ENCODE measurements at regions not wholly inside any gene's neighbourhood (a gene's known extent, or its start where the extent isn't known, plus 50 kb on each side); places are given as distances from the start of the nearest gene placed in this dataset.

DNA sequence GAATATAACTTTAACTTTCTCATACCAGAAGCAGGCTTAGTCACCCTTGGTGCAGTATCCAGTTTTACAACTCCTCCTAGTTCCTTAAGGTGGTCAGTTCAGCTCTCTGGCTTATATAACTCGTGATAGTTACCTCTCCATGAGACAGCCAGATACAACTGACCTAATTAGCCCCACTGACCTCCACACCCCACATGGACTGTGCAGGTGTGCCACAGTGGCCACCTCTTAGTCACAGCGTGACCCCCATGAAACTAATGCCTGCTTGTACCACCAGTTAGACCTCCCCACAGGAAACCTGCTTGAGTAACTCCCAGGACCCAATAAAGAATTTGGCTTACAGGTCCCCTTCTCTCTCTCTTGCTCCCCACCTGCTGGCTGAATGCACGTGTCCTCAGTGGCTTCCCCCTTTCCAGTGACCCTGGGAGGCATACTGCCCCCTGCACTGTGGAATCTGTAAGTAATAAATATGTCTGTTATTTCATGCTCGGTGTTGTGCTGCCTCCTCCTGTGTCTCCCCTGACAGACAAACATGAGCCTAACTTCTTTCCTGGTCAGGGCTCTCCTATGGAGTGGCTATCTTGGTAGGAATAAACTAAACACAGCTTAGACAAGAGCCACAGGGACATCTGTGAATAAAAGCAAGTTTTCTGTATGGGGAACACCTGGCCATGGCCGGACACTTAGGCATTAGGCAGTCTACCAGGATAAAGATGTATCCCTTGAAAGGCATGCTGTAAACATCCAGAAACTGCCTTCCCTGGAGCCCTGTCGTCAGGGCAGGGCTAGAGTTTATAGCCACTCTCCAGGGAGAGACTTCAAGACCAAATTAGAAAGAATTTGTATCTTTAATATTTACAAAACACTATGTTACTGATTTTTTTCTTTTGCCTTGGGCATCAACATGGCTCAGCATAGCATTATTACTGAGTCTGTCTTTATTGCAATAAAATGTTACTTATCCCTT lies 209.7 kb upstream of the BOD1L1 start:
- TF ChIP-seq RFX5 (IDR thresholded peaks at IDR 0.05; ENCODE audit: borderline replicate concordance, low read depth, low read length) (no peak), NRF1 (IDR thresholded peaks at IDR 0.05; ENCODE audit: low read depth, low read length) (no peak), RAD21 (IDR thresholded peaks at IDR 0.05 in 1 of 2, conservative IDR thresholded peaks at IDR 0.05 in 1 of 2; ENCODE audit: low read depth in 2 of 2, low read length in 2 of 2) (no peak), POLR2AphosphoS5 (IDR thresholded peaks at IDR 0.05; ENCODE audit: low read depth, low read length) (no peak), EZH2 (IDR thresholded peaks at IDR 0.05; ENCODE audit: low read depth, low read length, severe bottlenecking) (no peak), JUND (IDR thresholded peaks at IDR 0.05; ENCODE audit: low read length) (no peak), ZNF274 (IDR thresholded peaks at IDR 0.05; ENCODE audit: borderline replicate concordance, extremely low read depth, low read length) (no peak), POU5F1 (IDR thresholded peaks at IDR 0.05; ENCODE audit: low read depth, low read length) (no peak), EP300 (IDR thresholded peaks at IDR 0.05; ENCODE audit: borderline replicate concordance in 1 of 2, low read depth in 2 of 2, low read length in 2 of 2) (no peak), POLR2A (IDR thresholded peaks at IDR 0.05; ENCODE audit: control extremely low read depth in 1 of 2, low read depth in 2 of 2, low read length in 2 of 2) (no peak), SIN3A (conservative IDR thresholded peaks at IDR 0.05 in 1 of 2, IDR thresholded peaks at IDR 0.05 in 1 of 2; ENCODE audit: low read depth in 1 of 2, low read length in 2 of 2) (no peak)
- TF ChIP-seq, protein P1, sequence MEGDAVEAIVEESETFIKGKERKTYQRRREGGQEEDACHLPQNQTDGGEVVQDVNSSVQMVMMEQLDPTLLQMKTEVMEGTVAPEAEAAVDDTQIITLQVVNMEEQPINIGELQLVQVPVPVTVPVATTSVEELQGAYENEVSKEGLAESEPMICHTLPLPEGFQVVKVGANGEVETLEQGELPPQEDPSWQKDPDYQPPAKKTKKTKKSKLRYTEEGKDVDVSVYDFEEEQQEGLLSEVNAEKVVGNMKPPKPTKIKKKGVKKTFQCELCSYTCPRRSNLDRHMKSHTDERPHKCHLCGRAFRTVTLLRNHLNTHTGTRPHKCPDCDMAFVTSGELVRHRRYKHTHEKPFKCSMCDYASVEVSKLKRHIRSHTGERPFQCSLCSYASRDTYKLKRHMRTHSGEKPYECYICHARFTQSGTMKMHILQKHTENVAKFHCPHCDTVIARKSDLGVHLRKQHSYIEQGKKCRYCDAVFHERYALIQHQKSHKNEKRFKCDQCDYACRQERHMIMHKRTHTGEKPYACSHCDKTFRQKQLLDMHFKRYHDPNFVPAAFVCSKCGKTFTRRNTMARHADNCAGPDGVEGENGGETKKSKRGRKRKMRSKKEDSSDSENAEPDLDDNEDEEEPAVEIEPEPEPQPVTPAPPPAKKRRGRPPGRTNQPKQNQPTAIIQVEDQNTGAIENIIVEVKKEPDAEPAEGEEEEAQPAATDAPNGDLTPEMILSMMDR (IDR thresholded peaks at IDR 0.05; ENCODE audit: control extremely low read depth in 1 of 3, insufficient read depth in 1 of 3, low read depth in 1 of 3, low read length in 3 of 3): no peak; a peak in 1 of 4 replicates
- TF ChIP-seq, protein P2, sequence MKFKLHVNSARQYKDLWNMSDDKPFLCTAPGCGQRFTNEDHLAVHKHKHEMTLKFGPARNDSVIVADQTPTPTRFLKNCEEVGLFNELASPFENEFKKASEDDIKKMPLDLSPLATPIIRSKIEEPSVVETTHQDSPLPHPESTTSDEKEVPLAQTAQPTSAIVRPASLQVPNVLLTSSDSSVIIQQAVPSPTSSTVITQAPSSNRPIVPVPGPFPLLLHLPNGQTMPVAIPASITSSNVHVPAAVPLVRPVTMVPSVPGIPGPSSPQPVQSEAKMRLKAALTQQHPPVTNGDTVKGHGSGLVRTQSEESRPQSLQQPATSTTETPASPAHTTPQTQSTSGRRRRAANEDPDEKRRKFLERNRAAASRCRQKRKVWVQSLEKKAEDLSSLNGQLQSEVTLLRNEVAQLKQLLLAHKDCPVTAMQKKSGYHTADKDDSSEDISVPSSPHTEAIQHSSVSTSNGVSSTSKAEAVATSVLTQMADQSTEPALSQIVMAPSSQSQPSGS (IDR thresholded peaks at IDR 0.05; ENCODE audit: low read length): no peak

Data from H1 (cell line).